MM.1S (cell line): ENCODE measurements at regions not wholly inside any gene's neighbourhood (a gene's known extent, or its start where the extent isn't known, plus 50 kb on each side); places are given as distances from the start of the nearest gene placed in this dataset.

Experiments used
- DNase-seq: peaks from one replicate; pipeline ENCODE4 v3.0.0-alpha.2; 2015
- H2AFZ ChIP-seq: fragments of 300-600 bp; sonication (generic); 2 replicates; pipeline ENCODE4 v1.6.0; 2016; ENCODE audit warnings: antibody characterized with exemption, low read length
- H3F3A ChIP-seq: fragments of 300-600 bp; sonication (generic); 2 replicates; pipeline ENCODE4 v1.6.1; 2016; ENCODE audit warnings: mild to moderate bottlenecking, antibody characterized with exemption, low read length, moderate library complexity, mixed read lengths; ENCODE audit not compliant: insufficient read depth
- H3K27ac ChIP-seq: fragments of 300-600 bp; sonication (generic); 2 replicates; pipeline ENCODE4 v1.5.1; 2016; ENCODE audit warnings: mild to moderate bottlenecking, low read length
- H3K27me3 ChIP-seq: fragments of 300-600 bp; sonication (generic); replicated peaks from 2 replicates; pipeline ENCODE4 v1.6.0; 2016; ENCODE audit warnings: low read length; ENCODE audit not compliant: insufficient read depth
- H3K36me3 ChIP-seq: fragments of 300-600 bp; sonication (generic); replicated peaks from 2 replicates; pipeline ENCODE4 v1.6.1; 2016; ENCODE audit warnings: mild to moderate bottlenecking, low read length, mixed read lengths; ENCODE audit not compliant: insufficient read depth
- H3K4me1 ChIP-seq: fragments of 300-600 bp; sonication (generic); 2 replicates; pipeline ENCODE4 v1.6.1; 2016; ENCODE audit warnings: low read length, mixed read lengths
- H3K4me2 ChIP-seq: fragments of 300-600 bp; sonication (generic); 2 replicates; pipeline ENCODE4 v1.6.0; 2016; ENCODE audit warnings: low read depth, low read length
- H3K4me3 ChIP-seq: fragments of 300-600 bp; sonication (generic); 2 replicates; pipeline ENCODE4 v1.5.1; 2016; ENCODE audit warnings: low read length, mixed read lengths
- H3K79me2 ChIP-seq: fragments of 300-600 bp; sonication (generic); 2 replicates; pipeline ENCODE4 v1.6.1; 2016; ENCODE audit warnings: mixed run types, low read length, mixed read lengths
- H3K9ac ChIP-seq: fragments of 300-600 bp; sonication (generic); 2 replicates; pipeline ENCODE4 v1.6.1; 2016; ENCODE audit warnings: low read length, mixed read lengths
- H3K9me2 ChIP-seq: fragments of 300-600 bp; sonication (generic); replicated peaks from 2 replicates; pipeline ENCODE4 v1.6.1; 2016; ENCODE audit warnings: mild to moderate bottlenecking, low read length, mixed read lengths; ENCODE audit not compliant: insufficient read depth
- H3K9me3 ChIP-seq: fragments of 300-600 bp; sonication (generic); replicated peaks from 2 replicates; pipeline ENCODE4 v1.6.1; 2016; ENCODE audit warnings: mild to moderate bottlenecking, low read length, mixed read lengths; ENCODE audit not compliant: insufficient read depth
- H4K20me1 ChIP-seq: fragments of 300-600 bp; sonication (generic); 2 replicates; pipeline ENCODE4 v1.6.1; 2016; ENCODE audit warnings: mild to moderate bottlenecking, low read length, moderate library complexity, mixed read lengths; ENCODE audit not compliant: insufficient read depth
- EZH2 ChIP-seq: fragments of 300-600 bp; sonication (generic); optimal IDR thresholded peaks from 2 replicates; pipeline ENCODE3; 2017; ENCODE audit warnings: low read depth, mild to moderate bottlenecking, antibody characterized with exemption, low read length, mixed read lengths
- EZH2phosphoT487 ChIP-seq: fragments of 300-600 bp; sonication (generic); IDR thresholded peaks from 2 replicates; pipeline ENCODE4 v1.6.1; 2018; ENCODE audit warnings: antibody characterized with exemption, low read length
- TF ChIP-seq, protein P1 (sequence below): fragments of 300-600 bp; sonication (generic); IDR thresholded peaks from 2 replicates; pipeline ENCODE4 v1.5.1; 2016; ENCODE audit warnings: antibody characterized with exemption, low read length, mixed read lengths

DNA sequence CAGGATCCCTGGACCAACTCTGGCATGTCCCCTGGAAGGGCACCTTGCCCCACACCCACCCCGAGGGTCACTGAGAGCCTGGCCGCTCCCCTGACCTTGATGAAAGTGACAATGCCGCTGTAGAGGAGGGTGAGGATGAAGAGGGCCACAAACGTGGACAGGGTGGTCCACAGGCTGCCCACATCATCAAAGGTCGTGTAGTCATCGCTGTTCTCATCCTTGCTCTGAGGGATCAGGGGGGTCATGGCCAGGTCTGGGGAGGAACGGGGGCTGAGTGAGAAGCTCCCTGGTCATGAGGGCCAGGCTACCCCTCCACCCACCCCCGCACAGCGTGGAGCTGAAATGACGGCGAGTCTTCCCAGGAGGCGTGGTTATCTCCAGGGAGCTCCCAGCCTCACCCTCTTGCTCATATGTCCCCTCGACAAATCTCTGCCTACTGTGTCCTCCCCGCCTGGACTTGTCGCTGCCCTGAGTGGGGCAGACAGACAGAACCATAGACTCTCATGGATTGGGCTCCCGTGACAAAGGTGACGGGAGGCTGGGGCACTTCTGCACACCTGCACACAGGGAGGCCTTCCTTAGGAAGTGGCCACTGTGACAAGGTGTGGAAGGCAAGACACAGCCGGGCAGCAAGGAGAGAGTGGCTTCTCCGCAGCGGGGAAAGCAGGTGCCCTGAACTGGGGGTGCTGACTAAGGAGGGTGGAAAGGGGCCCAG is 311.1 kb downstream of the TMEM121 start:
- Histone ChIP-seq H3K27ac (no peak overlapping the region), H3K27me3 (no peaks in the 10 kb centered on the region), H3K9me3 (no peaks in the 10 kb centered on the region), H3K4me3 (no peak overlapping the region), H3K4me2 (no peak overlapping the region), H3K4me1 (no peaks in the 10 kb centered on the region), H3K79me2 (no peaks in the 10 kb centered on the region), H3K9me2 (no peaks in the 10 kb centered on the region), H4K20me1 (no peaks in the 10 kb centered on the region), H3F3A (no peaks in the 10 kb centered on the region), H3K36me3 (no peaks in the 10 kb centered on the region), H2AFZ (no peak overlapping the region), H3K9ac (no peak overlapping the region)
- TF ChIP-seq, protein P1, sequence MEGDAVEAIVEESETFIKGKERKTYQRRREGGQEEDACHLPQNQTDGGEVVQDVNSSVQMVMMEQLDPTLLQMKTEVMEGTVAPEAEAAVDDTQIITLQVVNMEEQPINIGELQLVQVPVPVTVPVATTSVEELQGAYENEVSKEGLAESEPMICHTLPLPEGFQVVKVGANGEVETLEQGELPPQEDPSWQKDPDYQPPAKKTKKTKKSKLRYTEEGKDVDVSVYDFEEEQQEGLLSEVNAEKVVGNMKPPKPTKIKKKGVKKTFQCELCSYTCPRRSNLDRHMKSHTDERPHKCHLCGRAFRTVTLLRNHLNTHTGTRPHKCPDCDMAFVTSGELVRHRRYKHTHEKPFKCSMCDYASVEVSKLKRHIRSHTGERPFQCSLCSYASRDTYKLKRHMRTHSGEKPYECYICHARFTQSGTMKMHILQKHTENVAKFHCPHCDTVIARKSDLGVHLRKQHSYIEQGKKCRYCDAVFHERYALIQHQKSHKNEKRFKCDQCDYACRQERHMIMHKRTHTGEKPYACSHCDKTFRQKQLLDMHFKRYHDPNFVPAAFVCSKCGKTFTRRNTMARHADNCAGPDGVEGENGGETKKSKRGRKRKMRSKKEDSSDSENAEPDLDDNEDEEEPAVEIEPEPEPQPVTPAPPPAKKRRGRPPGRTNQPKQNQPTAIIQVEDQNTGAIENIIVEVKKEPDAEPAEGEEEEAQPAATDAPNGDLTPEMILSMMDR = no peak
- TF ChIP-seq EZH2phosphoT487 (no peak), EZH2 (no peak)
- no peak for DNase-seq

DNA sequence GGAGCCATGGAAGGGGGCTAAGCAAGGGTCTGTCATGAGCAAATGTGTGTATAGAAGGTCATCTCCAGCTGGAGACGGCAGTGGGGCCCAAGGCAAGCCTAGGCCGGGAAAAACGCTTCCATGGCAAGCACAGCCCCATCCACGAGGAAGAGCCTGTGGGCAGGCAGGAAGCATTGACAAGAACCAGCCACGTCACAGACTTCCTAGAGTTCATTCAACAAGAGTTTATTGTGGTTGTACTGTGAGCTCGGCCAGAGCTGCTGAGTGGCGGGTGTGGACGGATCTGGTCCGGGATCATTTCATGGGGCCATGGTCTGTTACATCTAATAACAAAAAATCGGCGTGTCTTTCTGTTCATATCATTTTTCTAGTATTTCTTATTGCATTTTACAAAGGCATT is 311.7 kb downstream of the TMEM121 start:
- no peaks in the 10 kb centered on the region for H4K20me1 ChIP-seq
- no peak overlapping the region for H3K9ac ChIP-seq
- no peaks in the 10 kb centered on the region for H3F3A ChIP-seq
- H3K79me2 ChIP-seq = no peaks in the 10 kb centered on the region
- H3K4me3 ChIP-seq = no peak overlapping the region
- H3K36me3 ChIP-seq = no peaks in the 10 kb centered on the region
- H3K27me3 ChIP-seq = no peaks in the 10 kb centered on the region
- H3K27ac ChIP-seq = no peak overlapping the region
- no peaks in the 10 kb centered on the region for H3K9me3 ChIP-seq
- TF ChIP-seq, protein P1 = no peak
- TF ChIP-seq EZH2phosphoT487 (no peak), EZH2 (no peak)
- no peaks in the 10 kb centered on the region for H3K4me1 ChIP-seq
- H3K4me2 ChIP-seq = no peak overlapping the region
- H3K9me2 ChIP-seq = no peaks in the 10 kb centered on the region
- H2AFZ ChIP-seq = no peak overlapping the region
- DNase-seq = no peak

DNA sequence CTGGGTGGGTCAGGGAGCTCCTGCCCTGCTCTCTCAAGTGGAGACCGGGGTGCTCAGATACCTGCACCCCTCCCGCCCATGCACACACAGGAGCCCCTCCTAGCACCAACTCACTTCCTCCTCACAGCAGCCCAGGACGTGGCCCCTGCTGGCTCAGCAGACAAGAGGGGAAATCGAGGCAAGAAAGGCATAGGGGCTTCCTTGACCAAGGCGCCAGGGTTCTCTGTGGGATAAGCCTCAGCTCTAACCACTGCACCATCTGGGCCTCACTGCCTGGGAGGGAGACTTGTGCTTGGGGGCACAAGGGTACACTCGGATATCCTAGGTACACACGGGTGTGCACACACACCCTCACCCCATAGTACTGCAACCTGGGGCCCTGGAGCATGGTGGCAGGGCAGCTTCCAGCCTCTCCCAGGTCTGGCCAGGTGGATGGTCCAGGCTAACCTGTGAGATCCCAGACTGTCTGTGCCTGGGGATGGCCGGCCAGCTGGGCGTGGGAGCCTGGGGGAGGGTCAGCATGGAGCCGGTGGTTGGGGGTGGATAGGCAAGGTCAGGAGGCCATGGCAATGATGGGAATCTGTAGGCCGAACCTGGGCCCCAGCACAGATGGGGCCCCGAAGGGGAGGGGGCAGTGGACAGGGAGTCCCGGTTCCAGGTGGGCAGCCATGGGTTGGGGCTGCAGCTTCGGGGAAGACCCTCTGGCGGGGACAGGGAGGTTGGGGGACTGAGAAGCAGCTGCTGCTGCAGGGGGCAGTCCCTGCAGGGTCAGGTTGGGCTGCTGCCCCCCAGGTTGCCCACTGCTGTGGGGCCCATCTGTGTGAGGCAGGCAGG is 312.4 kb downstream of the TMEM121 start:
- no peaks in the 10 kb centered on the region for H3K36me3 ChIP-seq
- no peak for DNase-seq
- TF ChIP-seq EZH2phosphoT487 (no peak), EZH2 (no peak)
- TF ChIP-seq, protein P1 = no peak
- no peaks in the 10 kb centered on the region for H3K4me1 ChIP-seq
- no peaks in the 10 kb centered on the region for H3K9me2 ChIP-seq
- no peaks in the 10 kb centered on the region for H3K27me3 ChIP-seq
- no peak overlapping the region for H3K27ac ChIP-seq
- H3K79me2 ChIP-seq = no peaks in the 10 kb centered on the region
- H3K4me2 ChIP-seq = no peak overlapping the region
- no peak overlapping the region for H2AFZ ChIP-seq
- no peak overlapping the region for H3K4me3 ChIP-seq
- no peaks in the 10 kb centered on the region for H3K9me3 ChIP-seq
- no peak overlapping the region for H3K9ac ChIP-seq
- no peaks in the 10 kb centered on the region for H3F3A ChIP-seq
- no peaks in the 10 kb centered on the region for H4K20me1 ChIP-seq
